ENCODE measurements at regions not wholly inside any gene's neighbourhood (a gene's known extent, or its start where the extent isn't known, plus 50 kb on each side); places are given as distances from the start of the nearest gene placed in this dataset.

DNA sequence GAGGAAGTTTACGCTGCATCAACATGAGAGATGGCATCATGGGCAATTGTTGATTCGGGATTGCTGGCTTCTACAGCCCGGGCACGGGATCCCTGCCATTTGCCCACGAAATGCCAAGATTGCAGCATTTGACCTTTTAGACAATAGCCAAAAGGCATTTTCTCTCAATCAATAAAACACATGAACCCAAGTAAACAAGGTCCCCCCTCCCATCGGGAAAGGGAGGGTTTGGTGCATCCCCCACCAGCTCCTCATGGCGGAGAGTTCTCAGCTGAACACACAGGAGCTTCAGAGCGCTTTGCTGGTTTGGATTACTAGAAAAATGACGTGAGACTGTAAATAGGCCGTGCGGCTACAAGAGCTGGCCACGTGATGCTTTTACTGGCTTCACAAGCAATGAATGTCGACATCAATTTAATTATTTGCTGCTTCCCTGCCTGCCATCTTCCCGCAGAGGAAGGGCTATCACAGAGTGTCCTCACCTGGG, 147.6 kb downstream of the C16orf95 start (continued):
- TF ChIP-seq, protein P1, sequence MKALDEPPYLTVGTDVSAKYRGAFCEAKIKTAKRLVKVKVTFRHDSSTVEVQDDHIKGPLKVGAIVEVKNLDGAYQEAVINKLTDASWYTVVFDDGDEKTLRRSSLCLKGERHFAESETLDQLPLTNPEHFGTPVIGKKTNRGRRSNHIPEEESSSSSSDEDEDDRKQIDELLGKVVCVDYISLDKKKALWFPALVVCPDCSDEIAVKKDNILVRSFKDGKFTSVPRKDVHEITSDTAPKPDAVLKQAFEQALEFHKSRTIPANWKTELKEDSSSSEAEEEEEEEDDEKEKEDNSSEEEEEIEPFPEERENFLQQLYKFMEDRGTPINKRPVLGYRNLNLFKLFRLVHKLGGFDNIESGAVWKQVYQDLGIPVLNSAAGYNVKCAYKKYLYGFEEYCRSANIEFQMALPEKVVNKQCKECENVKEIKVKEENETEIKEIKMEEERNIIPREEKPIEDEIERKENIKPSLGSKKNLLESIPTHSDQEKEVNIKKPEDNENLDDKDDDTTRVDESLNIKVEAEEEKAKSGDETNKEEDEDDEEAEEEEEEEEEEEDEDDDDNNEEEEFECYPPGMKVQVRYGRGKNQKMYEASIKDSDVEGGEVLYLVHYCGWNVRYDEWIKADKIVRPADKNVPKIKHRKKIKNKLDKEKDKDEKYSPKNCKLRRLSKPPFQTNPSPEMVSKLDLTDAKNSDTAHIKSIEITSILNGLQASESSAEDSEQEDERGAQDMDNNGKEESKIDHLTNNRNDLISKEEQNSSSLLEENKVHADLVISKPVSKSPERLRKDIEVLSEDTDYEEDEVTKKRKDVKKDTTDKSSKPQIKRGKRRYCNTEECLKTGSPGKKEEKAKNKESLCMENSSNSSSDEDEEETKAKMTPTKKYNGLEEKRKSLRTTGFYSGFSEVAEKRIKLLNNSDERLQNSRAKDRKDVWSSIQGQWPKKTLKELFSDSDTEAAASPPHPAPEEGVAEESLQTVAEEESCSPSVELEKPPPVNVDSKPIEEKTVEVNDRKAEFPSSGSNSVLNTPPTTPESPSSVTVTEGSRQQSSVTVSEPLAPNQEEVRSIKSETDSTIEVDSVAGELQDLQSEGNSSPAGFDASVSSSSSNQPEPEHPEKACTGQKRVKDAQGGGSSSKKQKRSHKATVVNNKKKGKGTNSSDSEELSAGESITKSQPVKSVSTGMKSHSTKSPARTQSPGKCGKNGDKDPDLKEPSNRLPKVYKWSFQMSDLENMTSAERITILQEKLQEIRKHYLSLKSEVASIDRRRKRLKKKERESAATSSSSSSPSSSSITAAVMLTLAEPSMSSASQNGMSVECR (CRISPR knock-in tag; IDR thresholded peaks at IDR 0.05; ENCODE audit: borderline replicate concordance) = no peak
- TF ChIP-seq NR3C1 (CRISPR knock-in tag; conservative IDR thresholded peaks at IDR 0.05; ENCODE audit: low read depth) (no peak), TEAD4 (CRISPR knock-in tag; IDR thresholded peaks at IDR 0.05) (no peak), ETV6 (CRISPR knock-in tag; IDR thresholded peaks at IDR 0.05) (no peak), NR1H2 (CRISPR knock-in tag; IDR thresholded peaks at IDR 0.05) (no peak), ESRRA (CRISPR knock-in tag; IDR thresholded peaks at IDR 0.05; ENCODE audit: borderline replicate concordance) (no peak), RELA (CRISPR knock-in tag; IDR thresholded peaks at IDR 0.05; ENCODE audit: borderline replicate concordance) (no peak), FOXP4 (CRISPR knock-in tag; IDR thresholded peaks at IDR 0.05) (no peak)
- TF ChIP-seq, protein P2, sequence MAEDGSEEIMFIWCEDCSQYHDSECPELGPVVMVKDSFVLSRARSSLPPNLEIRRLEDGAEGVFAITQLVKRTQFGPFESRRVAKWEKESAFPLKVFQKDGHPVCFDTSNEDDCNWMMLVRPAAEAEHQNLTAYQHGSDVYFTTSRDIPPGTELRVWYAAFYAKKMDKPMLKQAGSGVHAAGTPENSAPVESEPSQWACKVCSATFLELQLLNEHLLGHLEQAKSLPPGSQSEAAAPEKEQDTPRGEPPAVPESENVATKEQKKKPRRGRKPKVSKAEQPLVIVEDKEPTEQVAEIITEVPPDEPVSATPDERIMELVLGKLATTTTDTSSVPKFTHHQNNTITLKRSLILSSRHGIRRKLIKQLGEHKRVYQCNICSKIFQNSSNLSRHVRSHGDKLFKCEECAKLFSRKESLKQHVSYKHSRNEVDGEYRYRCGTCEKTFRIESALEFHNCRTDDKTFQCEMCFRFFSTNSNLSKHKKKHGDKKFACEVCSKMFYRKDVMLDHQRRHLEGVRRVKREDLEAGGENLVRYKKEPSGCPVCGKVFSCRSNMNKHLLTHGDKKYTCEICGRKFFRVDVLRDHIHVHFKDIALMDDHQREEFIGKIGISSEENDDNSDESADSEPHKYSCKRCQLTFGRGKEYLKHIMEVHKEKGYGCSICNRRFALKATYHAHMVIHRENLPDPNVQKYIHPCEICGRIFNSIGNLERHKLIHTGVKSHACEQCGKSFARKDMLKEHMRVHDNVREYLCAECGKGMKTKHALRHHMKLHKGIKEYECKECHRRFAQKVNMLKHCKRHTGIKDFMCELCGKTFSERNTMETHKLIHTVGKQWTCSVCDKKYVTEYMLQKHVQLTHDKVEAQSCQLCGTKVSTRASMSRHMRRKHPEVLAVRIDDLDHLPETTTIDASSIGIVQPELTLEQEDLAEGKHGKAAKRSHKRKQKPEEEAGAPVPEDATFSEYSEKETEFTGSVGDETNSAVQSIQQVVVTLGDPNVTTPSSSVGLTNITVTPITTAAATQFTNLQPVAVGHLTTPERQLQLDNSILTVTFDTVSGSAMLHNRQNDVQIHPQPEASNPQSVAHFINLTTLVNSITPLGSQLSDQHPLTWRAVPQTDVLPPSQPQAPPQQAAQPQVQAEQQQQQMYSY (CRISPR knock-in tag; IDR thresholded peaks at IDR 0.05) = no peak
- TF ChIP-seq, protein P3, sequence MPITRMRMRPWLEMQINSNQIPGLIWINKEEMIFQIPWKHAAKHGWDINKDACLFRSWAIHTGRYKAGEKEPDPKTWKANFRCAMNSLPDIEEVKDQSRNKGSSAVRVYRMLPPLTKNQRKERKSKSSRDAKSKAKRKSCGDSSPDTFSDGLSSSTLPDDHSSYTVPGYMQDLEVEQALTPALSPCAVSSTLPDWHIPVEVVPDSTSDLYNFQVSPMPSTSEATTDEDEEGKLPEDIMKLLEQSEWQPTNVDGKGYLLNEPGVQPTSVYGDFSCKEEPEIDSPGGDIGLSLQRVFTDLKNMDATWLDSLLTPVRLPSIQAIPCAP (CRISPR knock-in tag; IDR thresholded peaks at IDR 0.05) = no peak

GRCh38 chr16:87170310-87170709, 146.9 kb downstream of the C16orf95 start:
- Mint-ChIP-seq H3K27ac (no peak overlapping the region), H3K4me3 (no peak overlapping the region), H3K9me3 (peaks cover 21% of the 10 kb centered on the region), H3K36me3 (no peaks in the 10 kb centered on the region), H3K4me1 (peaks cover 4% of the 10 kb centered on the region), H3K27me3 (ENCODE audit: low read depth) (no peaks in the 10 kb centered on the region)
- POLR2A ChIA-PET = no interaction called here
- CTCF ChIA-PET = interaction anchor here (1.7 kb wide), 1 partner anchor 128 kb away, joined by 6 read pairs; no protein-coding TSS in a partner anchor
- TF ChIP-seq ZNF671 (CRISPR knock-in tag; IDR thresholded peaks at IDR 0.05) = no peak
- ATAC-seq (no peak), DNase-seq (ENCODE audit: low spot score) (no peak)

GRCh38 chr16:87171723-87172122, 145.5 kb downstream of the C16orf95 start:
- H3K36me3 Mint-ChIP-seq = no peaks in the 10 kb centered on the region
- no peak overlapping the region for H3K27ac Mint-ChIP-seq
- no peak for ATAC-seq
- no peak overlapping the region for H3K4me3 Mint-ChIP-seq
- ChIA-PET POLR2A (no interaction called here), CTCF (no interaction called here)
- peaks cover 21% of the 10 kb centered on the region for H3K9me3 Mint-ChIP-seq
- no peaks in the 10 kb centered on the region for H3K27me3 Mint-ChIP-seq (ENCODE audit: low read depth)
- peaks cover 4% of the 10 kb centered on the region for H3K4me1 Mint-ChIP-seq
- DNase-seq (ENCODE audit: low spot score) = no peak
- TF ChIP-seq, protein P4, sequence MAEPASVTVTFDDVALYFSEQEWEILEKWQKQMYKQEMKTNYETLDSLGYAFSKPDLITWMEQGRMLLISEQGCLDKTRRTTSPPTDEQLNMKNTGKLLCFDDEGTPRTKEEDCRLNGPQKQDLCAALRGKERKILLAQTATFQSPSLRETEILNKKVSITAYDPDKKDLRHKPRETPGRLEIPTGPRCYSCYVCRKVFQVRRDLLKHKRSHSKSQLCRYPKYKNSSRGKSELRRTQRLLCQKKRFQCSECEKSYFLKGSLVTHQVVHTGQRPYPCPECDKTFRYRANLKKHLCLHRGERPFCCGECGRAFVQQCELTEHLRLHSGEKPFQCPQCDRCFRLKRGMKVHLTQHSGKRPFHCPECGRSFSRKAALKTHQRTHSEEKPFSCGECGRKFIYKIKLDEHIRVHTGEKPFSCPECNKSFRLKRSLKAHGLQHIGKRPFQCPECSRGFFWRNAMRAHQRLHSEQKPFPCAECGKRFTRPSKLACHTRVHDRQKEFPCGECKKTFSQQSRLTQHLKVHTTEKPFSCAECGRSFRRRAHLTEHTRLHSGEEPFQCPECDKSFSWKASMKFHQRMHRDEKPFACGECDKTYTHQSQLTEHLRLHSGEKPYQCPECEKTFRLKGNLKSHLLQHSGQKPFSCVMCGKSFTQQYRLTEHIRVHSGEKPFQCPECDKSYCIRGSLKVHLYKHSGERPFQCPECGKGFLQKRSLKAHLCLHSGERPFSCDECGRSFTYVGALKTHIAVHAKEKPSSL (CRISPR knock-in tag; conservative IDR thresholded peaks at IDR 0.05) = no peak
- TF ChIP-seq, protein P5, sequence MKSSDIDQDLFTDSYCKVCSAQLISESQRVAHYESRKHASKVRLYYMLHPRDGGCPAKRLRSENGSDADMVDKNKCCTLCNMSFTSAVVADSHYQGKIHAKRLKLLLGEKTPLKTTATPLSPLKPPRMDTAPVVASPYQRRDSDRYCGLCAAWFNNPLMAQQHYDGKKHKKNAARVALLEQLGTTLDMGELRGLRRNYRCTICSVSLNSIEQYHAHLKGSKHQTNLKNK (CRISPR knock-in tag; IDR thresholded peaks at IDR 0.05) = no peak
- TF ChIP-seq TCF7 (CRISPR knock-in tag; IDR thresholded peaks at IDR 0.05; ENCODE audit: low read depth) (no peak), ZNF423 (CRISPR knock-in tag; IDR thresholded peaks at IDR 0.05) (no peak), TEAD4 (CRISPR knock-in tag; IDR thresholded peaks at IDR 0.05) (no peak), NFE2L1 (CRISPR knock-in tag; IDR thresholded peaks at IDR 0.05) (no peak)
- TF ChIP-seq, protein P6, sequence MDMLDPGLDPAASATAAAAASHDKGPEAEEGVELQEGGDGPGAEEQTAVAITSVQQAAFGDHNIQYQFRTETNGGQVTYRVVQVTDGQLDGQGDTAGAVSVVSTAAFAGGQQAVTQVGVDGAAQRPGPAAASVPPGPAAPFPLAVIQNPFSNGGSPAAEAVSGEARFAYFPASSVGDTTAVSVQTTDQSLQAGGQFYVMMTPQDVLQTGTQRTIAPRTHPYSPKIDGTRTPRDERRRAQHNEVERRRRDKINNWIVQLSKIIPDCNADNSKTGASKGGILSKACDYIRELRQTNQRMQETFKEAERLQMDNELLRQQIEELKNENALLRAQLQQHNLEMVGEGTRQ (CRISPR knock-in tag; IDR thresholded peaks at IDR 0.05) = no peak
